ENCODE measurements at regions not wholly inside any gene's neighbourhood (a gene's known extent, or its start where the extent isn't known, plus 50 kb on each side); places are given as distances from the start of the nearest gene placed in this dataset.

DNA sequence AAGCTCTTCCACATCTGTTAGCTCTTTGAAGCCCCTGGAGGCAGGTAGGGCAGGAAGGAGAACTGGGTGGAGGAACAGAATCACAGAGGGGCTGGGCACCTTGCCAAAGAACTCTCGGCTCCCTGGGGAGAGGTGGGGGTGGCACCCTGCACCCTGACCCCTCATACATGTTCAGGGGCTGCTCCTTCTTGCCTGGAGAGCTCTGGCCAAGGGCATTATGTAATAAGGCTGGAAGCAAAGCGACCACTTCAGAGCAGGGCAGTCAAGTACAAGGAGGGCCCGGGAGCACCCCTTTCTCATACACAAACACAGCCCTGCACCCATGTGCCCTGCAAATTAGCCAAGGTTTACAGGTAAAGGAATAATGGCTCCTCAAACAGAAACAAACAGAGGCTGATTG is 351.9 kb upstream of the TSHZ3 start:
- TF ChIP-seq POLR2A (IDR thresholded peaks at IDR 0.05; ENCODE audit: low read depth, low read length): no peak
- no peak for TF ChIP-seq POLR2AphosphoS5 (IDR thresholded peaks at IDR 0.05; ENCODE audit: low read depth, low read length)

Measured in GM12892 (cell line).